ENCODE measurements at regions not wholly inside any gene's neighbourhood (a gene's known extent, or its start where the extent isn't known, plus 50 kb on each side); places are given as distances from the start of the nearest gene placed in this dataset.

DNA sequence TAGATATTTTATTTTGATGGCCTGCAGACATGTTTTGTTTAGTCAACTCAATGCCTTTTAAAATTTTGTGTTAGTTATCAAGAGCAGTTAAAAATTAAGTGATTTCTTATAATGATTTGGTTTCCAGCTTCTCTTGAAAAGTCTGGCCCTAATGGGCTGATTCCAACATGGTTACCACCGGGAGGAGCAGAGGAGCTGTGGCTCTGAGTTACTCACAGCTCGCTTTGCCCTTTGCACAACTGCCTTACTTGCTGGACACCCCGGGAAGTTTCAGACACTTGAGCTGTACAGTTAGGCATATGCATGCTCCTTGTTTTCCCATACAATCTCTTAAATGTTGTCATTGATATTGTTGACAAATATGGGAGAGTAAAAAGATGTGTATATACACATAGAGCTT, 173.1 kb upstream of the MMS22L start:
- Histone ChIP-seq H3K36me3 (ENCODE audit: control insufficient read depth in 2 of 2, insufficient read depth in 2 of 2, low read length in 1 of 2) (no peaks in the 10 kb centered on the region), H3K27me3 (replicated peaks in 1 of 2; ENCODE audit: control insufficient read depth in 2 of 2, insufficient read depth in 2 of 2, low read length in 1 of 2) (no peaks in the 10 kb centered on the region), H3K4me2 (ENCODE audit: control insufficient read depth, insufficient read depth) (no peak overlapping the region), H3K4me3 (no peak overlapping the region), H3K27ac (ENCODE audit: control insufficient read depth, insufficient read depth) (no peak overlapping the region), H3K79me2 (ENCODE audit: control insufficient read depth, insufficient read depth, low read length) (no peaks in the 10 kb centered on the region), H3K4me1 (ENCODE audit: control insufficient read depth, insufficient read depth, low read length) (no peaks in the 10 kb centered on the region), H2AFZ (ENCODE audit: control insufficient read depth, low read depth, low read length) (no peak overlapping the region), H3K9me3 (replicated peaks; ENCODE audit: control insufficient read depth, insufficient read depth, low read length) (no peaks in the 10 kb centered on the region), H4K20me1 (ENCODE audit: control insufficient read depth, insufficient read depth) (no peaks in the 10 kb centered on the region), H3K9ac (ENCODE audit: control insufficient read depth, insufficient read depth, low read length) (no peak overlapping the region)
- no peak for FAIRE-seq
- no peak for TF ChIP-seq ASH2L (IDR thresholded peaks at IDR 0.05; ENCODE audit: borderline replicate concordance, low read depth)
- TF ChIP-seq, protein P1, sequence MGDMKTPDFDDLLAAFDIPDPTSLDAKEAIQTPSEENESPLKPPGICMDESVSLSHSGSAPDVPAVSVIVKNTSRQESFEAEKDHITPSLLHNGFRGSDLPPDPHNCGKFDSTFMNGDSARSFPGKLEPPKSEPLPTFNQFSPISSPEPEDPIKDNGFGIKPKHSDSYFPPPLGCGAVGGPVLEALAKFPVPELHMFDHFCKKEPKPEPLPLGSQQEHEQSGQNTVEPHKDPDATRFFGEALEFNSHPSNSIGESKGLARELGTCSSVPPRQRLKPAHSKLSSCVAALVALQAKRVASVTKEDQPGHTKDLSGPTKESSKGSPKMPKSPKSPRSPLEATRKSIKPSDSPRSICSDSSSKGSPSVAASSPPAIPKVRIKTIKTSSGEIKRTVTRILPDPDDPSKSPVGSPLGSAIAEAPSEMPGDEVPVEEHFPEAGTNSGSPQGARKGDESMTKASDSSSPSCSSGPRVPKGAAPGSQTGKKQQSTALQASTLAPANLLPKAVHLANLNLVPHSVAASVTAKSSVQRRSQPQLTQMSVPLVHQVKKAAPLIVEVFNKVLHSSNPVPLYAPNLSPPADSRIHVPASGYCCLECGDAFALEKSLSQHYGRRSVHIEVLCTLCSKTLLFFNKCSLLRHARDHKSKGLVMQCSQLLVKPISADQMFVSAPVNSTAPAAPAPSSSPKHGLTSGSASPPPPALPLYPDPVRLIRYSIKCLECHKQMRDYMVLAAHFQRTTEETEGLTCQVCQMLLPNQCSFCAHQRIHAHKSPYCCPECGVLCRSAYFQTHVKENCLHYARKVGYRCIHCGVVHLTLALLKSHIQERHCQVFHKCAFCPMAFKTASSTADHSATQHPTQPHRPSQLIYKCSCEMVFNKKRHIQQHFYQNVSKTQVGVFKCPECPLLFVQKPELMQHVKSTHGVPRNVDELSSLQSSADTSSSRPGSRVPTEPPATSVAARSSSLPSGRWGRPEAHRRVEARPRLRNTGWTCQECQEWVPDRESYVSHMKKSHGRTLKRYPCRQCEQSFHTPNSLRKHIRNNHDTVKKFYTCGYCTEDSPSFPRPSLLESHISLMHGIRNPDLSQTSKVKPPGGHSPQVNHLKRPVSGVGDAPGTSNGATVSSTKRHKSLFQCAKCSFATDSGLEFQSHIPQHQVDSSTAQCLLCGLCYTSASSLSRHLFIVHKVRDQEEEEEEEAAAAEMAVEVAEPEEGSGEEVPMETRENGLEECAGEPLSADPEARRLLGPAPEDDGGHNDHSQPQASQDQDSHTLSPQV (IDR thresholded peaks at IDR 0.05), result no peak
- no peak for TF ChIP-seq TBL1XR1 (IDR thresholded peaks at IDR 0.05; ENCODE audit: low read depth, low read length)
- no peak for TF ChIP-seq MEF2B (IDR thresholded peaks at IDR 0.05; ENCODE audit: partially characterized antibody, poor library complexity, severe bottlenecking)
- TF ChIP-seq SREBF1 (IDR thresholded peaks at IDR 0.05; ENCODE audit: low read length), result no peak
- TF ChIP-seq NBN (IDR thresholded peaks at IDR 0.05), result no peak
- no peak for DNase-seq (ENCODE audit: low read depth, low spot score)
- ChIA-PET CTCF (no interaction called here), POLR2A (no interaction called here), SMC1A (ENCODE audit: uncharacterized antibody, unreplicated experiment) (interaction anchor here (0.6 kb wide), 1 partner anchor 44 kb away, joined by 3 read pairs; no protein-coding TSS in a partner anchor), RAD21 (ENCODE audit: unreplicated experiment) (no interaction called here)
- in situ Hi-C loops (cut with MboI) (no loop called here), intact Hi-C loops (cut with micrococcal nuclease; ENCODE audit: unreplicated experiment) (no loop called here)
- BruUV-seq (replicated peaks), result no TSS peak
- no peak for ATAC-seq
- 0% methylated on average over 3 of the region's 3 CpGs for WGBS (ENCODE audit: insufficient coverage, insufficient replicate concordance, low lambda C conversion rate, missing lambda C conversion rate)

Data from GM12878 (cell line).